Osteoblast (primary cell): ENCODE measurements at regions not wholly inside any gene's neighbourhood (a gene's known extent, or its start where the extent isn't known, plus 50 kb on each side); places are given as distances from the start of the nearest gene placed in this dataset.

ENCODE experiments used
- DNase-seq: peaks from one replicate; pipeline ENCODE4 v3.0.0; 2011; ENCODE audit warnings: low spot score, mixed read lengths; ENCODE audit not compliant: insufficient read length; ENCODE audit errors: missing footprints
- H2AFZ ChIP-seq: 2 replicates; pipeline ENCODE4 v1.6.0; 2011; ENCODE audit warnings: mild to moderate bottlenecking, low read length
- H3K27ac ChIP-seq: 2 replicates; pipeline ENCODE4 v1.5.1; 2011; ENCODE audit warnings: mild to moderate bottlenecking, low read depth, low read length, moderate library complexity
- H3K27me3 ChIP-seq: 2 replicates; pipeline ENCODE4 v1.6.0; 2012; ENCODE audit warnings: mild to moderate bottlenecking, control low read depth, inconsistent platforms, low read length, moderate library complexity; ENCODE audit not compliant: insufficient read depth
- H3K36me3 ChIP-seq: 2 replicates; pipeline ENCODE4 v1.5.1; 2011; ENCODE audit warnings: mild to moderate bottlenecking, low read length, control low read depth, moderate library complexity; ENCODE audit not compliant: insufficient read depth
- H3K4me1 ChIP-seq: 2 replicates; pipeline ENCODE4 v1.5.1; 2011; ENCODE audit warnings: mild to moderate bottlenecking, low read length, control low read depth, moderate library complexity; ENCODE audit not compliant: insufficient read depth
- H3K4me2 ChIP-seq: 2 replicates; pipeline ENCODE4 v1.6.0; 2011; ENCODE audit warnings: mild to moderate bottlenecking, low read length; ENCODE audit not compliant: insufficient read depth
- H3K4me3 ChIP-seq: fragments of 200-600 bp; sonication (generic); 3 replicates; pipeline ENCODE4 v1.5.1; 2012; ENCODE audit warnings: mild to moderate bottlenecking, low read length, inconsistent platforms; ENCODE audit not compliant: insufficient read depth
- H3K79me2 ChIP-seq: 2 replicates; pipeline ENCODE4 v1.6.0; 2012; ENCODE audit warnings: mild to moderate bottlenecking, low read length, control low read depth, inconsistent platforms; ENCODE audit not compliant: insufficient read depth
- H3K9me3 ChIP-seq: 2 replicates; pipeline ENCODE4 v1.5.1; 2011; ENCODE audit warnings: low read depth, low read length, control low read depth
- H4K20me1 ChIP-seq: 2 replicates; pipeline ENCODE4 v1.6.0; 2012; ENCODE audit warnings: mild to moderate bottlenecking, low read length, control low read depth; ENCODE audit not compliant: insufficient read depth
- CTCF ChIP-seq: IDR thresholded peaks from 2 replicates; pipeline ENCODE4 v1.5.1; 2011; ENCODE audit warnings: mild to moderate bottlenecking, low read depth, low read length, moderate library complexity; ENCODE audit errors: extremely low read depth

DNA sequence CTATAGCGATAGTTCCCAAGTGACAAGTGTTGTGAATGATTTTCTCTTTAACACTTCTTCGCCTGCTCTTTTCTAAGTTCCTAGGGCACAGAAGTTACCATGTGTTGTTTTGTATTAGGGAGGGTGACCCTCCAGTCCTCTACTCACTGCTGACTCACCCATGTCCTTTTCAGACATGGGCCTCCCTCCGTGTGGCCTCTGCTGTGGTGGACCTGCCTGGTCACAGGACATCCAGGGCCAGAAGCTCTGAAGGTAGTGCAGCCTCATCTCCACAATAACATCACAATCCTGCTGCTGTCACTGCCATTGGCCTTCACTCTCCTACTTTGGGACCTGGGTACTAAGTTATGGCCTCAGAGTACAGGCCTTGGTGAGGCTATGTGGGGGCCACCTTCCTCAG, 87.1 kb upstream of the TNFAIP3 start:
- H3K79me2 ChIP-seq: no peaks in the 10 kb centered on the region
- no peak for TF ChIP-seq CTCF
- no peak for DNase-seq
- H3K36me3 ChIP-seq: no peaks in the 10 kb centered on the region
- H2AFZ ChIP-seq: peak overlapping the region; percentile 24
- no peak overlapping the region for H3K27ac ChIP-seq
- H3K27me3 ChIP-seq: no peaks in the 10 kb centered on the region
- H3K9me3 ChIP-seq: no peaks in the 10 kb centered on the region
- H4K20me1 ChIP-seq: no peaks in the 10 kb centered on the region
- H3K4me1 ChIP-seq: peaks cover 4% of the 10 kb centered on the region
- H3K4me2 ChIP-seq: no peak overlapping the region
- H3K4me3 ChIP-seq: no peak overlapping the region

DNA sequence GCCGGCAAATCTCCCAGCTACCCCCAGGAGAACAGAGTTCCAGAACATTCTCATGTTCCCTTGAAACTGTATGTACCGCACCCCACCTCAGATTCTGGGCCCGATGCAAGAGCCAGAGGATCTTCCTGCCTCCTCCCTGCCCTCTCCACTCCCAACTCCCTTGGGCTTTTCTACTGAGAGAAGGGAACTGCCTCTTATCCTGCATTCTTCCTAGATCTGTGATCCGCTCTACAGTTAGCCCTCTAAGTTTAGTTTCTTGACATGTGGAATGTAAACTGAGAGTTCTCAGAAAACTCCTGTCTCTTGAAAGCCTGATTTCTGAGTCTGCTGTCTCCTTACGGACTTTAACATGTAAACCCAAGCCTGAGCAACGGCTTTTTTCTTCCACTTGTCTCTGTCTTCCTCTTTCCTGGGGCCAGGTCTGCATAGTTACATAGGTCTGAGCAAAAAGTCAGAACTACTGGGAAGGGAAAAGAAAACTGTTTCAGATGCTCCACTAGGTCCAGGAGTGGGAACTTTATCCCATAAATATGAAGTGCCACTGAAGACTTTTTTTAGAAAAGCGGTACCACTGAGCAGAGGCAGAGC, 86.5 kb upstream of the TNFAIP3 start:
- H3K4me2 ChIP-seq: no peak overlapping the region
- peak; percentile 30 for DNase-seq
- H3K4me3 ChIP-seq: no peak overlapping the region
- H2AFZ ChIP-seq: no peak overlapping the region
- H3K36me3 ChIP-seq: no peaks in the 10 kb centered on the region
- no peaks in the 10 kb centered on the region for H3K79me2 ChIP-seq
- no peaks in the 10 kb centered on the region for H4K20me1 ChIP-seq
- no peak for TF ChIP-seq CTCF
- no peaks in the 10 kb centered on the region for H3K27me3 ChIP-seq
- peaks cover 4% of the 10 kb centered on the region for H3K4me1 ChIP-seq
- no peaks in the 10 kb centered on the region for H3K9me3 ChIP-seq
- H3K27ac ChIP-seq: no peak overlapping the region

GRCh38 chr6:137781639-137782038, 85.4 kb upstream of the TNFAIP3 start:
- H3K4me3 ChIP-seq: no peak overlapping the region
- H3K9me3 ChIP-seq: no peaks in the 10 kb centered on the region
- no peaks in the 10 kb centered on the region for H3K79me2 ChIP-seq
- H3K4me2 ChIP-seq: no peak overlapping the region
- H4K20me1 ChIP-seq: no peaks in the 10 kb centered on the region
- no peaks in the 10 kb centered on the region for H3K36me3 ChIP-seq
- no peak overlapping the region for H3K27ac ChIP-seq
- H2AFZ ChIP-seq: no peak overlapping the region
- no peak for TF ChIP-seq CTCF
- DNase-seq: no peak
- H3K27me3 ChIP-seq: no peaks in the 10 kb centered on the region
- H3K4me1 ChIP-seq: peaks cover 4% of the 10 kb centered on the region

DNA sequence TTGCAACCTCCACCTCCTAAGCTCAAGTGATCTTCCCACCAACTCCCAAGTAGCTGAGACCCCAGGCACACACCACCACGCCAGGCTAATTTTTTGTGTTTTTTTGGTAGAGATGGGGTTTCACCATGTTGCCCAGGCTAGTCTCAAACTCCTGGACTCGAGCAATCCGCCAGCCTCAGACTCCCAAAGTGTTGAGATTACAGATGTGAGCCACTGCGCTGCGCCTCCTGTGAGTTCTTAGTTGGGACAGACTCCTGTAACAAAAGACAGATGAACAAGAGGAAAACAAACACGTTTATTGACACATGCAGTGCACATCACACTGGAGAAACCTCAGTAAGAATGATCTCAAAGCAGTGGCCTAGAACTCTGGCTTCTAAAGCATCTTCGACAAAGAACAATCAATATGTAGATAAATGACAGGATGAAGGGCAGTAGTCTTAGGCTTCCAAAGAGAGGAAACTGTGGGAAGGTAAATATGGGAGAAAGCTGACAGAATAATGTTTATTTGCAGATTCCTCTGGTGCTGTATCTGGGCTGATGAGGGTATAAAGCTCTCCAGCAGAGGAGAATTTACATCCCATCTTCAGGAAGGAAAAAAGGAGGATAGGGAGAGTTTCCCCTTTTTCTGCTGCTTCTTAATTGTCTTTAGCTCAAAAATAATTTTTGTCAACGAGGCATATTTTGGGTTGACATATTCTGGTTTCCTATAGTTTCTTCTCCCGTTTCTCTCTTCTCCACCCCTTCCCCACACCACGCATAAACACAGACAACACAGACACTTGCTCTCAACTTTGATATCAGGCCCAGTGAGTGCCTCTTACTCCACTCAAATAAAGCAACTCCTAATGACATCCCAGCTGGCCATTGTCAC, 84.7 kb upstream of the TNFAIP3 start:
- no peaks in the 10 kb centered on the region for H3K36me3 ChIP-seq
- H2AFZ ChIP-seq: peak overlapping the region; percentile 28
- H4K20me1 ChIP-seq: no peaks in the 10 kb centered on the region
- no peak overlapping the region for H3K4me2 ChIP-seq
- no peak overlapping the region for H3K27ac ChIP-seq
- no peaks in the 10 kb centered on the region for H3K79me2 ChIP-seq
- DNase-seq: no peak
- no peak for TF ChIP-seq CTCF
- H3K27me3 ChIP-seq: no peaks in the 10 kb centered on the region
- H3K4me1 ChIP-seq: no peaks in the 10 kb centered on the region
- H3K9me3 ChIP-seq: no peaks in the 10 kb centered on the region
- H3K4me3 ChIP-seq: no peak overlapping the region
